Calu3 (cell line): ENCODE measurements at regions not wholly inside any gene's neighbourhood (a gene's known extent, or its start where the extent isn't known, plus 50 kb on each side); places are given as distances from the start of the nearest gene placed in this dataset.

ENCODE experiments used
- BruUV-seq: library from RNA; stranded (reverse); fragments of 400-500 nt; replicated peaks from 2 replicates; lab custom pipeline; 2021; lab: Mats Ljungman, UMichigan
- CTCF ChIA-PET: fragments of 300-600 bp; sonication (Branson Sonifier 250); formaldehyde crosslinking; loops from one replicate; lab custom pipeline; 2022; ENCODE audit warnings: antibody characterized with exemption; lab: Charles Lee
- DNase-seq: peaks from one replicate; pipeline ENCODE4 v3.0.0; 2022
- H3K27ac Mint-ChIP-seq: one replicate; pipeline ENCODE4 v1.8.0; 2022; ENCODE audit warnings: mixed read lengths; ENCODE audit not compliant: unreplicated experiment
- H3K27me3 Mint-ChIP-seq: one replicate; pipeline ENCODE4 v1.8.0; 2022; ENCODE audit warnings: mixed read lengths; ENCODE audit not compliant: unreplicated experiment
- H3K36me3 Mint-ChIP-seq: one replicate; pipeline ENCODE4 v1.8.0; 2022; ENCODE audit warnings: mild to moderate bottlenecking, moderate library complexity, mixed read lengths; ENCODE audit not compliant: insufficient read depth, unreplicated experiment
- H3K4me1 Mint-ChIP-seq: one replicate; pipeline ENCODE4 v1.8.0; 2022; ENCODE audit warnings: mild to moderate bottlenecking, low read depth, mixed read lengths; ENCODE audit not compliant: unreplicated experiment
- H3K4me3 Mint-ChIP-seq: one replicate; pipeline ENCODE4 v1.8.0; 2022; ENCODE audit warnings: mild to moderate bottlenecking, low read depth, moderate library complexity, mixed read lengths; ENCODE audit not compliant: unreplicated experiment
- H3K9me3 Mint-ChIP-seq: one replicate; pipeline ENCODE4 v1.8.0; 2022; ENCODE audit warnings: low read depth, mixed read lengths; ENCODE audit not compliant: unreplicated experiment
- CTCF ChIP-seq: fragments of 200-600 bp; IDR thresholded peaks from one replicate; pipeline ENCODE4 v1.8.0; 2022; ENCODE audit warnings: antibody characterized with exemption; ENCODE audit not compliant: unreplicated experiment
- intact Hi-C: fragments of 100-400 bp; cut with micrococcal nuclease; formaldehyde crosslinking; loops from one replicate; pipeline ENCODE4 v1.10.0; 2022; ENCODE audit not compliant: unreplicated experiment

GRCh38 chr6:159440911-159441703 lies 251.9 kb downstream of the SOD2 start:
- no peak for DNase-seq
- Mint-ChIP-seq H3K27me3 (peaks cover 100% of the 10 kb centered on the region), H3K4me1 (no peaks in the 10 kb centered on the region), H3K9me3 (no peaks in the 10 kb centered on the region), H3K27ac (no peak overlapping the region), H3K36me3 (no peaks in the 10 kb centered on the region), H3K4me3 (no peak overlapping the region)
- intact Hi-C loops = no loop called here
- CTCF ChIA-PET = no interaction called here
- BruUV-seq = no TSS peak
- TF ChIP-seq CTCF = no peak

- BruUV-seq = no TSS peak
- Mint-ChIP-seq H3K4me3 (no peak overlapping the region), H3K27me3 (peaks cover 96% of the 10 kb centered on the region), H3K4me1 (no peaks in the 10 kb centered on the region), H3K27ac (no peak overlapping the region), H3K9me3 (no peaks in the 10 kb centered on the region), H3K36me3 (no peaks in the 10 kb centered on the region)
- DNase-seq = no peak
- CTCF ChIA-PET = no interaction called here
- no peak for TF ChIP-seq CTCF
- intact Hi-C loops = no loop called here
Observed at GRCh38 chr6:159440349-159440748, 252.7 kb downstream of the SOD2 start.

- CTCF ChIA-PET = no interaction called here
- peaks cover 96% of the 10 kb centered on the region for H3K27me3 Mint-ChIP-seq
- H3K4me1 Mint-ChIP-seq = no peaks in the 10 kb centered on the region
- no TSS peak for BruUV-seq
- H3K4me3 Mint-ChIP-seq = no peak overlapping the region
- peaks cover 3% of the 10 kb centered on the region for H3K9me3 Mint-ChIP-seq
- no peak for TF ChIP-seq CTCF
- intact Hi-C loops = no loop called here
- no peak overlapping the region for H3K27ac Mint-ChIP-seq
- DNase-seq = no peak
- H3K36me3 Mint-ChIP-seq = no peaks in the 10 kb centered on the region
Observed at GRCh38 chr6:159439651-159440050, 253.4 kb downstream of the SOD2 start.

GRCh38 chr6:159438106-159438505 lies 254.9 kb downstream of the SOD2 start:
- Mint-ChIP-seq H3K9me3 (peaks cover 7% of the 10 kb centered on the region), H3K27me3 (peaks cover 85% of the 10 kb centered on the region), H3K4me1 (no peaks in the 10 kb centered on the region), H3K4me3 (no peak overlapping the region), H3K36me3 (no peaks in the 10 kb centered on the region), H3K27ac (no peak overlapping the region)
- TF ChIP-seq CTCF = no peak
- BruUV-seq = no TSS peak
- no peak for DNase-seq
- CTCF ChIA-PET = no interaction called here
- intact Hi-C loops = no loop called here
